ENCODE measurements at regions not wholly inside any gene's neighbourhood (a gene's known extent, or its start where the extent isn't known, plus 50 kb on each side); places are given as distances from the start of the nearest gene placed in this dataset.
A peak's percentile ranks its signal among the peaks of the same experiment; 100 is the strongest.

- FAIRE-seq: no peak
Measured at GRCh38 chr1:175822580-175822979, 79.2 kb upstream of the TNR start.

- no peak for FAIRE-seq
Measured at GRCh38 chr1:175820456-175821025, 77.1 kb upstream of the TNR start.

GRCh38 chr1:175818929-175819328 lies 75.5 kb upstream of the TNR start:
- FAIRE-seq: no peak

- FAIRE-seq: no peak
Measured at GRCh38 chr1:175817445-175817844, 74.0 kb upstream of the TNR start.

- FAIRE-seq: no peak
Measured at GRCh38 chr1:175814885-175815284, 71.5 kb upstream of the TNR start.

- no peak for FAIRE-seq
Measured at GRCh38 chr1:175812936-175813335, 69.5 kb upstream of the TNR start.

- no peak for FAIRE-seq
Measured at GRCh38 chr1:175810305-175810704, 66.9 kb upstream of the TNR start.

- no peak for FAIRE-seq
Measured at GRCh38 chr1:175808999-175809398, 65.6 kb upstream of the TNR start.

- no peak for FAIRE-seq
Measured at GRCh38 chr1:175808573-175808972, 65.2 kb upstream of the TNR start.

- peak; percentile 77 for FAIRE-seq
Measured at GRCh38 chr1:175804561-175804960, 61.2 kb upstream of the TNR start.

GRCh38 chr1:175803413-175803812 lies 60.0 kb upstream of the TNR start:
- FAIRE-seq: no peak

GRCh38 chr1:175802407-175803123 lies 59.2 kb upstream of the TNR start:
- FAIRE-seq: no peak

GRCh38 chr1:175801979-175802378 lies 58.6 kb upstream of the TNR start:
- FAIRE-seq: no peak

GRCh38 chr1:175797576-175797975 lies 54.2 kb upstream of the TNR start:
- FAIRE-seq: no peak

- FAIRE-seq: no peak
Measured at GRCh38 chr1:175794586-175794985, 51.2 kb upstream of the TNR start.

- FAIRE-seq: no peak
Measured at GRCh38 chr1:175793617-175794016, 50.2 kb upstream of the TNR start.

All from endometrium (tissue), 2 donors.